Mucosa of rectum (tissue), 2 donors: ENCODE measurements at regions not wholly inside any gene's neighbourhood (a gene's known extent, or its start where the extent isn't known, plus 50 kb on each side); places are given as distances from the start of the nearest gene placed in this dataset.
"Not testable (repeated sequence)": the region's sequence is repeated elsewhere in the genome, so short reads cannot be mapped to it uniquely, and the experiment has no call there.

Experiments used
- H3K27ac ChIP-seq, 2 donors: one replicate each; pipeline ENCODE4 v1.7.0; 2013; ENCODE audit warnings: inconsistent platforms in 2 of 2, low read depth in 2 of 2, low read length in 2 of 2
- H3K27me3 ChIP-seq, 2 donors: one replicate each; pipeline ENCODE4 v1.7.0; 2013; ENCODE audit warnings: low read length in 2 of 2; ENCODE audit not compliant: control insufficient read depth in 2 of 2, insufficient read depth in 2 of 2
- H3K36me3 ChIP-seq, 2 donors: one replicate each; pipeline ENCODE4 v1.7.0; 2013; ENCODE audit warnings: low read length in 2 of 2; ENCODE audit not compliant: control insufficient read depth in 2 of 2, insufficient read depth in 2 of 2
- H3K4me1 ChIP-seq, 2 donors: one replicate each; pipeline ENCODE4 v1.7.0; 2013; ENCODE audit warnings: low read length in 2 of 2, mild to moderate bottlenecking in 1 of 2; ENCODE audit not compliant: control insufficient read depth in 2 of 2, insufficient read depth in 2 of 2
- H3K4me3 ChIP-seq, 2 donors: one replicate each; pipeline ENCODE4 v1.7.0; 2013; ENCODE audit warnings: low read length in 2 of 2
- H3K9ac ChIP-seq, 2 donors: one replicate each; pipeline ENCODE4 v1.7.0; 2013; ENCODE audit warnings: low read length in 2 of 2, low read depth in 1 of 2, mild to moderate bottlenecking in 1 of 2
- H3K9me3 ChIP-seq, 2 donors: one replicate each; pipeline ENCODE4 v1.7.0; 2013; ENCODE audit warnings: low read length in 2 of 2; ENCODE audit not compliant: control insufficient read depth in 2 of 2
- donor health status: healthy.
- donor health status: Normal muscosa, but diverticular disease.

DNA sequence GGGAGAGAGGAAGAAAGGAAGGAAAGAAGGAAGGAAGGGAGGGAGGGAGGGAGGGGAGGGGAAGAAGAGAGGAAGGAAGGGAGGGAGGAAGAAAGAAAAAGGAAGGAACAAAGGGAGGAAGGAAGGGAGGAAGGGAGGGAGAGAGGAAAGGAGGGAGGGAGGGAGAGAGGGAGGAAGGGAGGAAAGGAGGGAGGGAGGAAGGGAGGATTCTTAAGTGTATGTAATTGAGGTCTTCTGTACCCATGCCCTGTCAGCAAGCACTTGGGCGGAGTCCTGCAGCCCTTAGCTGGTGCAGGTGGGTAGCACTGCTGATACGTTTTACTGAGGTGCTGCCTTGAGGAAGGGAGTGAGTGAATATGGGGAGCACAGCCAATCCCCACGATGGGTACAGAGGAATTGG lies 56.9 kb upstream of the RASD2 start:
- H3K36me3 ChIP-seq: no peaks in the 10 kb centered on the region
- no peak overlapping the region for H3K9ac ChIP-seq
- no peaks in the 10 kb centered on the region for H3K9me3 ChIP-seq
- H3K4me3 ChIP-seq: no peak overlapping the region
- no peaks in the 10 kb centered on the region for H3K27me3 ChIP-seq
- peaks cover 17 to 21% of the 10 kb centered on the region in 2 donors for H3K4me1 ChIP-seq
- H3K27ac ChIP-seq: no peak overlapping the region

DNA sequence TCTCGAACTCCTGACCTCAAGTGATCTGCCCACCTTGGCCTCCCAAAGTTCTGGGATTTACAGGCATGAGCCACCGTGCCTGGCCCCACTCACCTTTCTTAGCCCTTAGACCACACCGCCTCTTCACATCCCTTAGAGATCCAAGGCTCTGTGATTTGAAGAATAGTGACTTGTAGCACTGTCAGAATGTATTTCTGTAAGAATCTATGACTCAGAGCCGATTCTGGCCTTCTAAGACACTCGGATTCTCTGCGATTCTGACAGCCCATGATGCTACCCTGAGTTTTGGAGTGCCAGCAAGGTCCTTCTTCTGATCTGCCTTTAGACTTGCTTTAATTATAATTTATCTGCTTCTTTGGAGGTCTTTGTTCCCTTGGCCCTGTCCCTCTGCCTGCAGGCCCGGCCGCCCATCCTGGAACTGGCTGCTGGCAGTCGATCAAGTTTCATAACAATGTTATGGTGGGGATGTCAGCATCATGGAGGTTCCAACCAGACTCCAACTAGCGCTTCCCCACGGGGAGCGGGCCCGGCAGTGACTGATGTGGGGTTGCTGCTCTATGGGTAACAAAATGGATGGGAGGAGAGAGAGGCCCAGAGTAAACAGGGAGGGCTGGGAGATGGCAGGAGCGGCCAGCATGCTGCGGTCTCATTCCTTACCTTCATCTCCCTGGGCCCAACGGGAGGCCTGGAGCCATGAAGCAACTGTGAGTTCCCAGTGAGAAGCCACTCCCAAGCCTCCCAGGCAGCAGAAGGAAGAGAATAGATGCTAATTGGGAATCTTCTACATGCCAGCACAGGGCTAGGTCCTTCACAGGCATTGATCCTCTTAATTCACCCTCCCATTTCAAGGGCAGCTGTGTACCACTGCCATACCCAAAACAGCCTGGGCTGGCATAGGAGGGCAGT lies 55.7 kb upstream of the RASD2 start:
- Histone ChIP-seq H3K27ac (no peak overlapping the region), H3K36me3 (no peaks in the 10 kb centered on the region), H3K9ac (no peak overlapping the region)

DNA sequence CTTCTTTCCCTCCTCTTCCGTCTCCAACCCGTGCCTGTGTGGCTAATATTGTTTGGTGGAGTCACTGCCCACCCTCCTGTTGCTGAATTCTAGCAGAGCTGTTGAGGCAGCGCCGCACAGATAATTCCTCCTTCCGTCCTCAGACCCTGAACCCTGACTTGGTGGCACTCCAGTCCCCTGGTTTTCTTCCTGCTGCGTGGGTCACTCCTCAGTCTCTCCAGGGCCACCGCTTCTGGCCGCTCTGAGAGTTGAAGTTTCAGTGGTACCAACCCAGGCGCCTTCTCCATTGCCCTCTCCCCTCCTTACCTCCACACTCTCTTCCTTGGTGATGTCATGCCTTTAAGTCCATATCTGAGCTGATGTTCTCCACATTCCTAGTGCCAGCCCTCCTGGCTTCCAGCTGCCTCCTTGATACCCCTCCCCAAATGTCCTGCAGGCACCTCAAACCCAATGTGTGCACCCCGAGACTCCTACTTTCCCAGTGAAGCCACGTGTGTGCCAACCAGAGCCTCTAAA lies 54.5 kb upstream of the RASD2 start:
- H3K4me1 ChIP-seq: peaks cover under 1 to 5% of the 10 kb centered on the region in 2 donors
- no peaks in the 10 kb centered on the region for H3K36me3 ChIP-seq
- H3K9ac ChIP-seq: no peak overlapping the region
- H3K27ac ChIP-seq: no peak overlapping the region
- no peaks in the 10 kb centered on the region for H3K9me3 ChIP-seq
- H3K4me3 ChIP-seq: no peak overlapping the region
- H3K27me3 ChIP-seq: no peaks in the 10 kb centered on the region

More for the DNA sequence above, 55.7 kb upstream of the RASD2 start:
- H3K4me1 ChIP-seq: peaks cover 14 to 18% of the 10 kb centered on the region in 2 donors
- H3K9me3 ChIP-seq: no peaks in the 10 kb centered on the region
- H3K4me3 ChIP-seq: no peak overlapping the region
- no peaks in the 10 kb centered on the region for H3K27me3 ChIP-seq

DNA sequence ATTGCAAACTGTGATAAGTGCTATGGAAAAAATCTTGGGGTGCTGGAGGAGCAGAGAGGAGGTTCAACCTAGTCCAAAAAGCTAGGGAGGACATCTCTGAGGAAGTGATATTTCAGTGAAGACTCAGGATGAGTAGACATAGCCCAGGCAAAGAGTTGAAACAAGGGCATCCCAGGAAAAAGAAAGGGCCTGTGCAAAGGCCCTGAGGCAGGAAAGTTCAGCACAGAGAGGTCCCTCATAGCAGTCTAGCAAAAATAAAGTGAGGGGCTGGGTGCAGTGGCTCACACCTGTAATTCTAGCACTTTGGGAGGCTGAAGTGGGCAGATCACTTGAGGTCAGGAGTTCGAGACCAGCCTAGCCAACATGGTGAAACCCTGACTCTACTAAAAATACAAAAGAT lies 53.0 kb upstream of the RASD2 start:
- H3K9ac ChIP-seq, H3K27me3 ChIP-seq, H3K27ac ChIP-seq, H3K36me3 ChIP-seq, H3K4me3 ChIP-seq, H3K9me3 ChIP-seq, H3K4me1 ChIP-seq: not testable (repeated sequence)

DNA sequence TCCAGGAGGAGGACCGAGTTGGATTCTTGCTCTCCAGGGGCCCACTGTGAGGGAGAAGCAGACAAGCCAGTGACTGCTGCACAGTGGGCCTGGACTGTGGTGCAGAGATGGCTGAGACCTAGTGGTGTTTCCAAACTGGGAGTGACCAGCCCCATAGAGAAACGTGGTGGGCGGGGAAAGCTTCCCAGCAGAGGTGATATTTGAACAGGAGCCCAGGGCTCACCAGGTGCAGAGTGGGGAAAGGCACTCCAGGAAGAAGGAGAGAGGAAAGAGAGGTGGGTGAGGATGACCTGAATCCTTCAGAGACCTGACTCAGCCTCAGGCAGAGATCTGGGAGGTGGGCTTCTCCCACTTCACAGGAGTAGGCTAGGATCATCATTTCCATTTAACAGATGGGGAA lies 52.1 kb upstream of the RASD2 start:
- H3K27me3 ChIP-seq: no peaks in the 10 kb centered on the region
- H3K4me3 ChIP-seq: no peak overlapping the region
- no peak overlapping the region for H3K27ac ChIP-seq
- no peaks in the 10 kb centered on the region for H3K4me1 ChIP-seq
- H3K9ac ChIP-seq: no peak overlapping the region
- no peaks in the 10 kb centered on the region for H3K36me3 ChIP-seq
- no peaks in the 10 kb centered on the region for H3K9me3 ChIP-seq

DNA sequence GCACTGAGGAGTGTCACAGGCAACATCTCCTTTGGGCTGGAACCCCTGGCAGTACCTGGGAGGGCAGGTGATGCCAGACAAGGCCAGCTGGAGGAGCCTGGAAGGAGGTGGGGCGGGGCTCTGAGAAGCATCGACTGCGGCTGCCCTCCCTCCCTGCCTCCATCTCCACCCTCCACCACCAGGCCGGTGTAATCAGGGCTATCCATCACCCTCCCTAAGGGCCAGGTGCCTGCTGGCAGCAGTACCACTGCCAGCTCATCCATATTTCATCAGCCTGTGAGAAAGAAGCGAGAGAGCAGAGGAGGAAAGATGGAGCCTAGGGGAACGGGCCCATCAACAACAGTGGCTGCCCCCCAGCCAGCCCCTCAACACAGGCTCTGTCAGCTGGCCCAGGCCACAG lies 51.4 kb upstream of the RASD2 start:
- no peak overlapping the region for H3K4me3 ChIP-seq
- H3K27me3 ChIP-seq: no peaks in the 10 kb centered on the region
- H3K36me3 ChIP-seq: no peaks in the 10 kb centered on the region
- no peaks in the 10 kb centered on the region for H3K4me1 ChIP-seq
- H3K9ac ChIP-seq: no peak overlapping the region
- no peaks in the 10 kb centered on the region for H3K9me3 ChIP-seq
- no peak overlapping the region for H3K27ac ChIP-seq
